ENCODE measurements at regions not wholly inside any gene's neighbourhood (a gene's known extent, or its start where the extent isn't known, plus 50 kb on each side); places are given as distances from the start of the nearest gene placed in this dataset.
A peak's percentile ranks its signal among the peaks of the same experiment; 100 is the strongest.

- no peaks in the 10 kb centered on the region for H3K4me1 Mint-ChIP-seq
- peak; percentile 32 for DNase-seq
- H3K27ac Mint-ChIP-seq = no peak overlapping the region
- H3K36me3 Mint-ChIP-seq (ENCODE audit: low read depth) = no peaks in the 10 kb centered on the region
- Histone ChIP-seq H3K9me3 (ENCODE audit: control insufficient read depth, low read length) (no peaks in the 10 kb centered on the region), H3K36me3 (ENCODE audit: control insufficient read depth, insufficient read depth, low read length) (no peaks in the 10 kb centered on the region), H3K9ac (ENCODE audit: extremely low read depth, low read length, poor library complexity, severe bottlenecking) (no peak overlapping the region), H3K4me1 (ENCODE audit: control insufficient read depth, insufficient read depth, low read length) (no peaks in the 10 kb centered on the region), H3K27me3 (ENCODE audit: control insufficient read depth, insufficient read depth, low read length, poor library complexity, severe bottlenecking) (no peaks in the 10 kb centered on the region), H3K4me3 (ENCODE audit: low read length) (no peak overlapping the region), H3K27ac (ENCODE audit: low read depth, low read length) (no peak overlapping the region)
- H3K4me3 Mint-ChIP-seq = no peak overlapping the region
- H3K9me3 Mint-ChIP-seq = no peaks in the 10 kb centered on the region
- no peak for TF ChIP-seq CTCF (conservative IDR thresholded peaks at IDR 0.05)
- WGBS, 2 experiments (ENCODE audit: insufficient coverage in 1 of 2, insufficient read length in 1 of 2) = 88 to 91% methylated on average over 27 to 35 of the region's 35 CpGs
- no peaks in the 10 kb centered on the region for H3K27me3 Mint-ChIP-seq (ENCODE audit: insufficient read depth)
Measured at GRCh38 chr13:109880371-109881346, 94.3 kb upstream of the IRS2 start.

GRCh38 chr13:109879338-109879737 lies 93.0 kb upstream of the IRS2 start:
- TF ChIP-seq CTCF (conservative IDR thresholded peaks at IDR 0.05) = no peak
- Mint-ChIP-seq H3K4me1 (no peaks in the 10 kb centered on the region), H3K27me3 (ENCODE audit: insufficient read depth) (no peaks in the 10 kb centered on the region), H3K9me3 (no peaks in the 10 kb centered on the region), H3K27ac (no peak overlapping the region), H3K4me3 (no peak overlapping the region), H3K36me3 (ENCODE audit: low read depth) (no peaks in the 10 kb centered on the region)
- Histone ChIP-seq H3K9ac (ENCODE audit: extremely low read depth, low read length, poor library complexity, severe bottlenecking) (no peak overlapping the region), H3K9me3 (ENCODE audit: control insufficient read depth, low read length) (no peaks in the 10 kb centered on the region), H3K36me3 (ENCODE audit: control insufficient read depth, insufficient read depth, low read length) (no peaks in the 10 kb centered on the region), H3K4me1 (ENCODE audit: control insufficient read depth, insufficient read depth, low read length) (no peaks in the 10 kb centered on the region), H3K27me3 (ENCODE audit: control insufficient read depth, insufficient read depth, low read length, poor library complexity, severe bottlenecking) (no peaks in the 10 kb centered on the region), H3K4me3 (ENCODE audit: low read length) (no peak overlapping the region), H3K27ac (ENCODE audit: low read depth, low read length) (no peak overlapping the region)
- DNase-seq = peak; percentile 24
- 90% methylated on average over 3 to 6 of the region's 6 CpGs for WGBS, 2 experiments (ENCODE audit: insufficient coverage in 1 of 2, insufficient read length in 1 of 2)

GRCh38 chr13:109877809-109878208 lies 91.4 kb upstream of the IRS2 start:
- H3K27me3 Mint-ChIP-seq (ENCODE audit: insufficient read depth) = no peaks in the 10 kb centered on the region
- Histone ChIP-seq H3K27ac (ENCODE audit: low read depth, low read length) (no peak overlapping the region), H3K4me3 (ENCODE audit: low read length) (no peak overlapping the region), H3K9ac (ENCODE audit: extremely low read depth, low read length, poor library complexity, severe bottlenecking) (no peak overlapping the region), H3K4me1 (ENCODE audit: control insufficient read depth, insufficient read depth, low read length) (no peaks in the 10 kb centered on the region), H3K9me3 (ENCODE audit: control insufficient read depth, low read length) (no peaks in the 10 kb centered on the region), H3K27me3 (ENCODE audit: control insufficient read depth, insufficient read depth, low read length, poor library complexity, severe bottlenecking) (no peaks in the 10 kb centered on the region), H3K36me3 (ENCODE audit: control insufficient read depth, insufficient read depth, low read length) (no peaks in the 10 kb centered on the region)
- WGBS, 2 experiments (ENCODE audit: insufficient coverage in 1 of 2, insufficient read length in 1 of 2) = 89 to 100% methylated on average over 1 to 7 of the region's 7 CpGs
- TF ChIP-seq CTCF (conservative IDR thresholded peaks at IDR 0.05) = no peak
- H3K27ac Mint-ChIP-seq = no peak overlapping the region
- H3K36me3 Mint-ChIP-seq (ENCODE audit: low read depth) = no peaks in the 10 kb centered on the region
- peaks cover 2% of the 10 kb centered on the region for H3K4me1 Mint-ChIP-seq
- no peak overlapping the region for H3K4me3 Mint-ChIP-seq
- DNase-seq = no peak
- no peaks in the 10 kb centered on the region for H3K9me3 Mint-ChIP-seq
